Gastroesophageal sphincter (tissue), 3 donors: ENCODE measurements at regions not wholly inside any gene's neighbourhood (a gene's known extent, or its start where the extent isn't known, plus 50 kb on each side); places are given as distances from the start of the nearest gene placed in this dataset.

Source experiments
- POLR2A ChIP-seq, 2 donors: fragments of 450-650 bp; IDR thresholded peaks; one replicate each; pipeline ENCODE4 v1.6.1; 2017; ENCODE audit warnings: antibody characterized with exemption in 2 of 2, mild to moderate bottlenecking in 2 of 2, moderate library complexity in 1 of 2
- TF ChIP-seq, protein P1 (sequence below), 4 experiments: fragments of 200-600 bp in 2 of 4; fragments of 450-650 bp in 2 of 4; sonication (generic) in 1 of 4; IDR thresholded peaks; one replicate each; pipeline ENCODE4 v1.5.1; 2017 to 2019; ENCODE audit warnings: antibody characterized with exemption in 4 of 4, mild to moderate bottlenecking in 2 of 4, moderate library complexity in 2 of 4

DNA sequence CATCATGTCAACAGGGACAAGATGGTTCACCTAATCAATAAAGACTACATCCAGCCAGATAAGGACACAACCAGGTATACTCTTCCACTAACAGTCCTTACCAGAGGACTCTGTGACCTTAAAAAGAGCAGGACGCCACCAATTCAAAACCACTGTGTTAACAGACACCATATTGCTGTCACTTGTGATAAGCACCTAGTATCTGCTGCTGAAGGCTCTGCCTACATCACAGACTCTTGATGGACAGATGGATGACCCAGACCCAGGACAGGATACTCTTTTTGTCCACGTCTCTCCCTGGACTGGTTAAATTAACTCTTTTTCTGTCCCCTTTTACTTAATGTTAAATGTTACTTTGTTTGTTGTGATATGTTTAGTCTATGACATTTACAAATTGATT lies 586.2 kb upstream of the AGA start:
- TF ChIP-seq, protein P1, sequence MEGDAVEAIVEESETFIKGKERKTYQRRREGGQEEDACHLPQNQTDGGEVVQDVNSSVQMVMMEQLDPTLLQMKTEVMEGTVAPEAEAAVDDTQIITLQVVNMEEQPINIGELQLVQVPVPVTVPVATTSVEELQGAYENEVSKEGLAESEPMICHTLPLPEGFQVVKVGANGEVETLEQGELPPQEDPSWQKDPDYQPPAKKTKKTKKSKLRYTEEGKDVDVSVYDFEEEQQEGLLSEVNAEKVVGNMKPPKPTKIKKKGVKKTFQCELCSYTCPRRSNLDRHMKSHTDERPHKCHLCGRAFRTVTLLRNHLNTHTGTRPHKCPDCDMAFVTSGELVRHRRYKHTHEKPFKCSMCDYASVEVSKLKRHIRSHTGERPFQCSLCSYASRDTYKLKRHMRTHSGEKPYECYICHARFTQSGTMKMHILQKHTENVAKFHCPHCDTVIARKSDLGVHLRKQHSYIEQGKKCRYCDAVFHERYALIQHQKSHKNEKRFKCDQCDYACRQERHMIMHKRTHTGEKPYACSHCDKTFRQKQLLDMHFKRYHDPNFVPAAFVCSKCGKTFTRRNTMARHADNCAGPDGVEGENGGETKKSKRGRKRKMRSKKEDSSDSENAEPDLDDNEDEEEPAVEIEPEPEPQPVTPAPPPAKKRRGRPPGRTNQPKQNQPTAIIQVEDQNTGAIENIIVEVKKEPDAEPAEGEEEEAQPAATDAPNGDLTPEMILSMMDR (IDR thresholded peaks at IDR 0.05) = no peak
- no peak for TF ChIP-seq POLR2A (IDR thresholded peaks at IDR 0.05)
